Activated T-cell treated with anti-CD3 and anti-CD28 coated beads, Interleukin-2, amount 50 U/mL, for 48 hours (primary cell): ENCODE measurements at regions not wholly inside any gene's neighbourhood (a gene's known extent, or its start where the extent isn't known, plus 50 kb on each side); places are given as distances from the start of the nearest gene placed in this dataset.
"Not testable (repeated sequence)": the region's sequence is repeated elsewhere in the genome, so short reads cannot be mapped to it uniquely, and the experiment has no call there.

Experiments
- DNase-seq, 2 experiments: peaks; one replicate each; pipeline ENCODE4 v3.0.0-alpha.2; 2020

DNA sequence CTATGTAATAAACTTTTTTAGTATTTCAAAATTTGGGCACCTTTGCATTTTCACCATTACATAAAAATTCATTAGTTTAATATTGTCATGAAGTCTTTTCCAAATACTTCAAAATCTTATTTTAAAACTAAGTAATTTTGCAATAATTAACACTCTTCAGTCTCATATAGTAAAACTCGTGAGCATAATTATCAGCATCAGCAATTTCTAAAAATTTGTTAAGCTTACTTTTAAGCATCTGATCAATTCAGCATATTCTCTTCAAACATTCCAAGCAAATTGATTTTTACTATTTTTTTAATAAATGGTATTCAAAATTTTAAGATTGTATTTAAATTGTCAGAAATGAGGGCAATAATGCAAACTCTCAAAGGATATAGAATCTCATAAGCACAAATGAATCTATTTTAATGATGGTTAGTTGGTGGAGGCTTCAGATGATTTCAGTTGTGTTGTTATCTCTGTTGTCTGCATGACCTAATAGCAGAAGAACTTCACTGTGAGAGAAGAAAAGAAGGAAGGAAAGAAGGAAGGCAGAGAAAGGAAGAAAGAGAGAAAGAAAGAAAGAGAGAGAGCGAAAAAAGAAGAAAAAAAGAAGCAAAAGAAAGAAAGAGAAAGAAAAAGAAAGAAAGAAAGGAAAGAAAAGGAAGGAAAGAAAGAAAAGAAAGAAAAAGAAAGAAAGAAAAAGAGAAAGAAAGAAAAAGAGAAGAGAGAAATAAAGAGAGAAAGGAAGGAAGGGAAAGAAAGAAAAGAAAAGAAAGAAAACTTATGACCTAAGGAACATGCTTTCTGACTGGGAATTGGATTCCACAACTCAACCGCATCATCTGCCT lies 860.5 kb downstream of the NCAM2 start:
- no peak for DNase-seq

DNA sequence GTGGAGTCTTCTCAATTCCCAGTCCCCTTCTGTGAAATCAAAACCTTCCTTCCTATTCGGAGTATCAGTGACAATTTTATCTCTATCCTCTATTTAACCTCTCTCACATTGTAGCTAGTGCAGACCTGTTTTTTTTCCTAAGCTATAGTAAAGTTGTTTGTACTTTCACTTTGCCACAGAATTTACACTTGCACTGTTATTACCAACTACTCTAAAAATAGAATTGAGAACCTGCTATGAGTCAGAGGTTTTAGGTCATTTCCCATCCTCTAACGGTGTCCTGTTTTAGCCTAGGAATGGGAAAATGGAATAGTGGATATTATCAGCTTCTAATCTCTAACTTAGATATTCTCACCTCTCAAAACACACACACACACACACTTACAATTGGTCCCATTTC lies 862.7 kb downstream of the NCAM2 start:
- no peak for DNase-seq

DNA sequence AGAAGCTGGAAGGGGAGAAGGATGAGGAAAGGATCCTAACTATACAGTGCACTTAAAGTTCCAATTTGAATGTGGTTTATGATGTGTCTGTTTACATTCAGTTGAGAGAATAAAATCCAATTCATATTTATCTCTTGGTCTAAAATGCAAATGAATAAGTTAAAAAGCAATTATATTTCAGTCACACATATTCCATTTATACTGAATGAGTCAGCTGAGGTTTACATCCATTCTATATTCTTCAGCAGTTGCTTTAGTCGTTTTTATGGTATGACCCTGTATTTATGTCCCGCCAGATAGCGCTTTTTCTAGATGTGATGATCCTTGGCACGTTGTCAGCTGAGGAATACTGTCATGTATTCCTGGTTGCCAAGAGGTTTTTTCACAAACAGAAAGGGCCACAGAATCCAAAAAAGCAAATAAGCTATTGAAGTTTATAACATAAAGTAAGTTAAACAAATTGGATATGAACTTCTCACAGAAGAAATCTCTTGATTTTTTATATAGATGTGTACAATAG lies 866.2 kb downstream of the NCAM2 start:
- DNase-seq: no peak

DNA sequence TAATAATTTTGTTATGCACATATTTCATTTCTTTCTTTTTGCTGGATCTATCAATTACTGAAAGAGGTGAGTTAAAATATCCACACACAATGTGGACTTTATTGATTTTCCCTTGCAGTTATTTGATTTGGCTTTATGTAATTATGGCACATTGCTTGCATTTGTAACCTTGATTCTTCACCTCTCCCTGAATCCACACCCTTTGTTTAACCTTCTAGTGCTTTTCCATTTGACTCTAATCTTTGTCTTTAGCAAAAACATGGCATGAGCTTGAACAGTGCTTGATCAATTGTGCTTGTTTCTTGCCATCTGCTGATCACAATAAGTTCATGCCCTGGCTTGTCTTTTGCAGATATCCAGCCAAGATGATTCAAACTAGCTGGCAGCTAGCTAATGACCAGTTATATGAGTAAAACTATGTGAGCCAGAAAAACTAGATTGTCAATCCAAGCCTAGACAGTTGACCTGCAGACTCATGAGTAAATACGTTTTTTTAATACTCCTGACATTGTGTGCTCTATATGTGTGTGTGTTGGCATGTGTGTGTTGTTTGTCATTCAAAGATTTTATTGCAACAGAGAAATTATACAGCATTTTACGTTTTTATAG lies 899.2 kb downstream of the NCAM2 start:
- DNase-seq: no peak

DNA sequence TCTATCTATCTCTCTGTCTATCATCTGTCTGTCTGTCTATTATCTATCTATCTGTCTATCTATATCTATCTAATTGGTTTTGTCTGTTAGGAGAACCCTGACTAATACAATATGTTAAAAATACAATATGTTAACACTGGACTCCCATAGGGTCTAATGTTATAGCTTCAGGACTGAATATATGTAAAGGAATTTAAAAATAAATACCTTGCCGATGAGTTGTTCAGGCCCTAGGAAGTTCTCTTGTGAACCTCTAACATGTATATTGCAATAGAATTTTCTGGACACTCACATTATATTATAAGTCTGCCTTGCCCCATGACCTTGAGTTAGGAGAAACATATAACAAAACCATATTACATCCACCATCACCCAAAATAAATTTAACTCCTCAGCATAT lies 900.6 kb downstream of the NCAM2 start:
- DNase-seq: no peak

DNA sequence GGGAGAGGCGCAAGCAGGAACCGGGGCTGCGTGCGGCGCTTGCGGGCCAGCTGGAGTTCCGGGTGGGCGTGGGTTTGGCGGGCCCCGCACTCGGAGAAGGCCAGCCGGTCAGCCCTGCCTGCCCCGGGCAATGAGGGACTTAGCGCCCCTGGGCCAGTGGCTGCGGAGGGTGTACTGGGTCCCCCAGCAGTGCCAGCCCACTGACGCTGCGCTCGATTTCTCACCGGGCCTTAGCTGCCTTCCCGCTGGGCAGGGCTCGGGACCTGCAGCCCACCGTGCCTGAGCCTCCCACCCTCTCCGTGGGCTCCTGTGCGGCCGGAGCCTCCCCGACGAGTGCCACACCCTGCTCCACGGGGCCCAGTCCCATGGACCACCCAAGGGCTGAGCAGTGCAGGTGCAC lies 904.2 kb downstream of the NCAM2 start:
- DNase-seq: not testable (repeated sequence)

DNA sequence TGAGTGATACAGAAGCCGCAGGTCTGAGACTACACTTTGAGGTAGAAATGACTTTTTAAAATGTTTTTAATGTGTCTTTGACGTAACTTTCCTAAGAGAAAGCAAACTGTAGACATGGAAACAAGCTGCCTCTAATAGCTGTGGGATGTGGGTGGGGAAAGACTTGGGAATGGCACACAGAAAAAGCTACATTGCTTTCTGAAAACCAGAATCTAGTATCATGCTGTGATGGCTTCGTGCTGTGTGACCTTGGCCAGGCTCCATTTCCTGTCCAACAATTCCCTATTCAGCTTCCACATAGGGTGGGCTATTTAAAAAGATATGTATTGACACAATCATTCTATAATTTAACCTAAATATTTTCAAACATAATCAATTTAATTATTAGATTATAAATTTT lies 909.1 kb downstream of the NCAM2 start:
- DNase-seq: no peak

DNA sequence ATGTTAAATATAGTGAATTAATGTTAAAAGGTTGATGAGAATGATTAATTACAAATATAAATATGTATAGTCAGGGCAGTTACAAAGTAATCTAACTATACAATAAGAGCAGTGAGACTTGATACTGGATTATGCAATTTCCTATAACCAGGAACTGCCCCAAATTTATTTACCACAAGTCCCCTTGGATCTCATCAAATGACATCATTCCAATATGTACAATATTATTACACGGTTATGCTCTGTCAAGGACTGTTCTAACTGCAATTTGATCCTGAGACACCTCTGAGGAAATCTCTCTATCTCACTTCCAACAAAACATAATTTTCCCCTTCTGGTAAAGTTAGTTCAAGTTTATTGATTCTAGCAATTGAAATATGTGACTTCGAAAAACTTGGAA lies 917.6 kb downstream of the NCAM2 start:
- no peak for DNase-seq

DNA sequence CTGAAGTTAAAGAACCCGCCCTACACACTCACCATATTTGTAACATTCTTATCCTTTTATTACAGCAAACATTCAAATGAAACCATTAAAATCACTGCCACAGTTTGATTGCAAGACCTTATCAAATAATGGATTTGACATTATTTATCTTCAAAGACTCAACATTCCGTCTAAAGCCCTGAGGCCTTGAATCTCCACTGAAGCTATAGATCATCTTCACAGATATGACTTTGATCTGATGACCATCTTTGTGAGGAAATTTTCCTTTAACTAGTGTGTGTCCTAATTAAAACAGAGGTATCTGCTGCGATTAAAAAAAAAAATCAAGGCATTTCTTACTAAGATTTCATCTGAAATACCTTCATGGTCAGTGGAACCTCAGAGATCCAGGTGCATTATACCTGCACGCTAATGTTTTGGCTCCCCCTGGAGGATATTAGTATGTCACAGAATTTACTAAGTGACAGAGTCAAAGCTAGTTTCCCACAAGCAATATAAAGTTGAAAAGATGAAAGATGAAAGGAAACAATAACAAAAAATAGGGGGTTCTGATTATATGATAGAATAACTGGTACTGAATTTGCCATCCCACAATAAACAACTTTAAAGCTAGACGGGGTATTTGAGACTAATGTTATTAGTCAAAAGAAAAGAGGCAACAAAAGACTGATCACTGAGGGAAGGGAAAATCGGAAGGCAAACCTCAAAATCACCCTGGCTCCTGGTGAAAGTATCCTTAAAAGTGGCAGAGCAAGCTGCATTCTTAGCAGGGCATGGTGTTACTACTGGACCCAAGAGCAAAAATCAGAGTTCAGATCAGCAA lies 923.4 kb downstream of the NCAM2 start:
- no peak for DNase-seq

DNA sequence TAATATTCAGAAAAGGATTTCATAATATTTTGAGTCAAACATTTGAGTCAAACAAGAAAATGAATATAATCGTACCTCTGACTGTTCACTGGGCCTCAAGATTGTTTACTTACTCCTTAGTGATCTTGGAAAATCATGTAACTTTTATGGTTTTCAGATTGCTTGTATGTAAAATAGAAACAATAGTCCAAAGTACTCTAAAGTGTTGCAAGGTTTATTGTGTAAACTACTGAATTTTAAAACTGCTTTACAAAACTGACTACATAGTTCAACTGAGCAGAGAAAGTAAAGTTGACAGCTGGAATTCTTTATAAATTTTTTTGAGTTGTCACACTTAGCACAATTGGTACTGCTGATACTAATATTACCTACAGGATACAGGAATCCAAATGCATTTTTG lies 931.0 kb downstream of the NCAM2 start:
- no peak for DNase-seq

DNA sequence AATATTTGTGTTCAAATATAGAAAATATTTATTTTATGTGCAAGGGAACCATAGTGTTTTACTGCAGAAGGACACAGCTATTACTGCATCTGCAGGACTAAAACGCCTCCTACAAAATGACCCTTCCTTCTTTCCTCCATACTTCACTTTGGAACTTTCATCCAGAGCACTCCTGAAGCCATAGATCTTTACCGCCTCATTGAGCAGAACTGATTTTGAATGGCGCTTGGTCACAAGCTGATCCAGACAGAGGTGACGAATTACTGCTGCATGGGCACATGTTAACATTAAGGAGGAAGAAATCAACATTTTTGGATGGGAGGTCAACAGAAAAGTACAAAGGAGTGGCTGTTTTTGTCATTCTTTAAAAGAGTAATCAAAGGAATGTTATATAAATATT lies 931.6 kb downstream of the NCAM2 start:
- DNase-seq: no peak

DNA sequence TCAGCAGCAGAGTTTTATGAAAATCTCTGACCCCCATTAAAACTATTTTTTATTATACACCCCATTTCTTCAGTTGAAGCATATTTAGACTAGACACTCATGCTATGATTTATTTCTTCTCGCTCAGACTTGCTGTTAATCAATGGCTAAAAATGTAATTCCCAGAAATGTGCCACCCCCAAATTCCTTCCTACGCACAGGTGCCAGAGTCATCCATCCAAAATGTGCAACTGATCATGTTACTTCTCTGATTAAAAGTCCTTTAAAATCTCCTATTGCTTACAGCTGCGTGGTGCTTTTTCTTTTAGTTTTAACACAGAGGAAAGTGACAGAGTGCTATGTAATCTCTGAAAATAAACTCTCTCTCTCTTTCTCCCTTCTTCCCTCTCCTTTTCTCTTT lies 954.4 kb downstream of the NCAM2 start:
- DNase-seq: no peak

DNA sequence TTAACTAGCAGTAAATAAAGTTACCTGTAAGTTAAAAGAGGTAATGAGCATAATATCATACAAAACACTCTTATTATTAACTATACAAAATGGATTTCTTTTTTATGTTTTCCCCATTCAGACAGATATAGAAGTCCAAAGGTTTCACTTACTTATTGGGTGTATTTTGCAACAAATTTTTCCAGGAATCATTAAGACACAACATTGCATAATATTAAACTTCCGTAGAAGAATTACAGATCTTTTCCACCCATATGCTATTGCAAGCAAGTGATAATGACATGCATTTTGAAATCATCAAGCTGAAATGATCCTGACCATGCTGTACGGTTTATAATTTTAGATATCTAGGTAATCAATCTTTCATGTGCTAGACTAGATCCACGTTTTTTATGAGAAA lies 957.0 kb downstream of the NCAM2 start:
- DNase-seq: no peak

DNA sequence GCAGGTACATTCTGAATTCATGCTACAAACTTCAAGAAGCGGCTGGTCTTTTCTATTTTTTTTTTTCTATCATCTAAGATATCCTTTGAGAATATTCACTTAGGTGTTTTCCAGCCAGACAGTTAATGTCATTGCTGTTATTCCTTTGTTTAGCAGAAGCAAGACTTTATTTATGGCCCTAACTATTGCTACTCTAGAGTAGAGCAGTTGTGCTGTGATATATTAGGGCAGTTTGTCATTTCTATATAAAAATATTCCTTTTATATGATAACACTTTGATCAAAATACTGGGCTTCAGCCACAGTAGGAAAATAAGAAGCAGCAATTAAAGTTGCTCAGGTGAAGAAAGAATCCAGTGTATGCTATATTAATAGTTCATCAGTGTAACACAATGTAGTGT lies 959.3 kb downstream of the NCAM2 start:
- DNase-seq: no peak

DNA sequence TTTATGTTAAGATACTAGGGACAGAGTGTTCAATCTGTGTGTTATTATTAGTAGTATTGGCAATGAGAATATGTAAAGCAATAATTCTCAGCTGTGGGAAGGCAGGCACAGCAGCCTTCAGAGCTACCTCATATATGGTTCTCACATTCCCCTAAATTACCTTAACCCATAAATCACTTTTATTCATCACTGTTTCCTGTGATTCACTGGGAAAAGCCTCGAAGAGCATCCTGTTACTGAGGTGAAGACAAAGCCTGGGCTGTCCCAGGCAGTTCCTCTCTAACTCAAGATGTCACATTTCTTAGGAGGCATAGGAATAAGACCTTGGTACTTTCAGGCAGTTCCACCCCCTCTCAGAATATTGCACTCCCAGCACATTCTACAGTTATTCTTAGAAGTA lies 965.7 kb downstream of the NCAM2 start:
- DNase-seq: no peak

DNA sequence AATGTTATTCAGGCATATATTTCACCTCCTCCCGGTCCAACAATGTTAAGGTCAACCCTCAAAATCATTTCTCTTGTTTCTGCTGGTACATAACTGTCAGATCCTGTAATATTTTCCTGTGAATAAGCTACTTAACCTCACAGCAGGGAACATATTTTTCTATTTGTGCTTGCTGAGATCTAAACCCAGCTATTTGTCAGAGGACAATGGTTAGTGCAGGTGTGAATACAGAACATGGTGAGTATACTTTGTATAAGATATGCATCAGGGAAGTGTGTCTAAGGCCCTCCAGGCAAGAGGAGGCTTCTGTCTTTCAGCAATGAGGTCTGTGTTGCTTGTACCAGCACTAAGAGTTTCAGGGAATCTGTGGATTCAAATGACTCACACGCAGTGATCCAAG lies 970.6 kb downstream of the NCAM2 start:
- no peak for DNase-seq

DNA sequence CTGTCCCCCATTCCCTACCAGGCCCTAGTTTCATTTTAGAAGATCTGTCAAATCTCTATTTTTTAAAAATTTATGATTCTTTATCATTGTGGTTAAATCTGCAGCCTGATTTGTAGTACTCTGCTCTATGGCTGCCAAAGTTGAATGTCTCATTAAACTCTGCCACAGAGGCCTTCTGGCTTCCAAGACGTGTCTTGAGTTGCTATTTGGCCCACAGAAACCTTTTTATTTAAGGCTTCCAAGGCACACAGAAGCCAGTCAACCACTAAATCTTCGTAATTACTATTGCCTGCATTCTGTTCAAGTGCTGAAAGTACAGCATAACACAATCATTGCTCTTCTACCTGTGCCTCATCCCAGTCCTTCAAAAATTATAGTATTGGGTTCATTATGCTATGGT lies 971.0 kb downstream of the NCAM2 start:
- DNase-seq: no peak

DNA sequence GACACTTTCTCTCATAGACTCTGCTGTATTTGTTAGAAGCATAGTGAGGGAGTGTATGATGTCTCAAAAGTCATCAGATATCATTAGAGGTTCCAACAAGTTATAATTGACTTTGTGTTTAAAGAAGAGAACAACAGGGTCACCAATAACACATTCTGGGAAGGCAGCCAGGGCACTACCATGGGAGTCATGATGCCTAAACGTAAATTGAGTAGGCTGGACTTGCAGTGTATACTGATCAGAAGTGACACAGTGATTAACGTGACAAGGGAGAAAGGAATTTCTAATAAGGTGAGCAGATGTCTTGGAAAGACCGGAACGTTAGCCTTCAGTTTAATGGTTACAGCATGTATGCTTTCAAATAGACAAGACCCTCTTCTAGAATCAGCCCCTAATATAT lies 973.2 kb downstream of the NCAM2 start:
- no peak for DNase-seq

DNA sequence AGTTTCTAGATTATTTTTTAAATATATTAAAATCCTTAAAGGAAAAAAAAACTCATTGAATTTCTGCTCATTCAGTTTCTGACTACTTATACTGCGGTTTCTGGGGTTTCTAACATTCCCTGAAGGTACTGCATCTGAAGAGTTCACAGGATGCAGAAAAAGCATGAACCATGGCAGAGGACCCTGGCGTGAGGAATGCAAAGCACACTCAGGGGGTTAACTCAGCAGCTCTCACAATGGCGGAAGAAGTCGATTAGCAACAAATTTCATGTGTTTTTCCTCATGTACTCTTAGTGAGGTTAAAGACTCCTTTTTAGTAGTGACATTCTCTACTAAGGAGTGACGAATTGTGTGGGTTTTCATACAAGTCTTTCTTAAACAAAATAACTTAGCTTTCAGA lies 975.6 kb downstream of the NCAM2 start:
- no peak for DNase-seq

DNA sequence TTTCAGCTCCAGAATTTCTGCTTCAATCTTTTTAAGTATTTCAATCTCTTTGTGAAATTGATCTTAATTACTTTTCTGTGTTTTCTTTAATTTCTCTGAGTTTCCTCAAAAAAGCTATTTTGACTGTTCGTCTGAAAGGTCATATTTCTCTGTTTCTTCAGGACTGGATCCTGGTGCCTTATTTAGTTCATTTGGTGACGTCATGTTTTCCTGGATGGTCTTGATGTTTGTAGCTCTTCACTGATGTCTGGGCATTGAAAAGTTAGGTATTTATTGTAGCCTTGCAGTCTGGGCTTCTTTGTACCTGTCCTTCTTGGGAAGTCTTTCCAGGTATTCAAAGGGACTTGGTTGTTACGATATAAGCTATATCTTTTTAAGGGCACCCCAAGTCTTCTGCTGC lies 998.7 kb downstream of the NCAM2 start:
- DNase-seq: no peak

DNA sequence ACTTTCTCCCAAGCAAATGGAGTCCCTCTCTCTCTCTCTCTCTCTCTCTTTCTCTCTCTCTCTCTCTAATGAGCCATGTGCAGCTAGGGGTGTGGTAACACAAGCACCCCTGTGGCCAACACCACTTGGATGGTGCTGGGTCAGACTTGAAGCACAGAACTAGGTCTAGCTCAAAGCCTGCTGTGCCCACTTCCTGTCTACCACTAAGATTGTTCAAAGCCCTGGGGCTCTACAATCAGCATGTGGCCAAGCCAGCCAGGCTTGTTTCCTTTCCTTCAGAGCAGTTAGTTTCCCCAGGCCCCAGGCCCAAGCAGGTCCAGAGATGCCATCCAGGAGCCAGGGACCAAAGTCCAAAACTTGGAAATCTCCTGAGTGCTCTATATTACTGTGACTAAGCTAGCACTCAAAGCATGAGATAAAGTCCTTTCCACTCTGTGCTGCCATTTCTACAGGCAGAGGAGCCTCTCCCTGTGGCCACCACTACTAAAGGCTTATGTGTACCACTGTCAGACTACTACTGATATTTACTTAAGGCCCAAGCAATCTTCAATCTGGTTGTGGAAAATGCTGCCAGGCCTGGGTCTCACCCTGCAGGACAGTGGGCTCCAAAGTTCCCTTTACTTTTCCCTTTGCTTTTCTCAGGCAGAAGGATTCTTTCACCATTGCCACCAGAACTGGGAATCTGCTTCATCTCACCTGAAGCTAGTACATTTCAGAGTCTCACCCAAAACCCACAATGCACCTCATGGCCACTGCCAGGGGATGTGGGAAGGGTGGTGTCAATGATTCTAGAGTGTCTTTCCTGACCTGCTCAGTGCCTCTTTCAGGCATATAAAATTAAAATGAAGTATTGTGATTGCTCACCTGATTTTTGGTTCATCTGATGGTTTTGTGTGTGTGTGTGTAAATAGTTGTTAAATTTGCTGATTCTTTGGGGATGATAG lies 999.5 kb downstream of the NCAM2 start:
- no peak for DNase-seq

DNA sequence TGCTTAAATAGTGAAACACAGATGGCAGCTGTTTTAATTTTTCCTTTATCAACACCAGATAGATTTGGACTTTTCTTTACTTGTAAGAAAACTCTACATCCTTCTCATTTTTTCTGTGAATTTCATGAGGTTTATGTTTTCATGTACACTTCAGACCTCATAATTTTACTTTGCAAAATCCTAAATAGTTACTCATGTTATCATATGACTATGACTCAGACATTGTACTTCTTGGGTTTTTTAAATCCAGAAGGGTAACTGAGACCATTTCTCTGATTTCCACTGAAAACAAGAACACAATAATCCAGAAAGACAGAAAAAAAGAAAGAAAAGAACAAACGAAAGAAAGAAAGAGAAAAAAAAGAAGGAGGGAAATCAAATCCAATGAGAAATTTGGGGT lies 1021.6 kb downstream of the NCAM2 start:
- DNase-seq: no peak

DNA sequence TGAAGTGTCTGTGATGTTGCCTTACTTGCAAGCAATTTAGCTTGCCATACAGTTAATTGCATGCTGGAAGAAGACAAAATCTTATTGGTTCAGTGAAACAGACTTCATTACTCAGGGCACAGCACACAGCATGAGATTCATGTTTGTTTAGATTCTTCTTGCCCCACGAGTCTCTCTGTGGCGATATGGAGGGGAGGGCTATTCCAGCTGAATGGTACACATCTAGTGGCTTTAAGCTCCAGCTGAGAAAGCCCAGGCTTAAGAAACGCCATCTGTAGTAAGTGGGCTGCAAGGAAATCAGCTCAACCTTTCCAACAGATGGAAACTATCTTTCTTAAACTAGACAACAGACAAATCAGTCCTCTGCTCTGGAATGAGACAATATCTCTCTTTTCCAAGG lies 1022.0 kb downstream of the NCAM2 start:
- DNase-seq: no peak
